ENCODE measurements at regions not wholly inside any gene's neighbourhood (a gene's known extent, or its start where the extent isn't known, plus 50 kb on each side); places are given as distances from the start of the nearest gene placed in this dataset.
"Not testable (repeated sequence)": the region's sequence is repeated elsewhere in the genome, so short reads cannot be mapped to it uniquely, and the experiment has no call there.

DNA sequence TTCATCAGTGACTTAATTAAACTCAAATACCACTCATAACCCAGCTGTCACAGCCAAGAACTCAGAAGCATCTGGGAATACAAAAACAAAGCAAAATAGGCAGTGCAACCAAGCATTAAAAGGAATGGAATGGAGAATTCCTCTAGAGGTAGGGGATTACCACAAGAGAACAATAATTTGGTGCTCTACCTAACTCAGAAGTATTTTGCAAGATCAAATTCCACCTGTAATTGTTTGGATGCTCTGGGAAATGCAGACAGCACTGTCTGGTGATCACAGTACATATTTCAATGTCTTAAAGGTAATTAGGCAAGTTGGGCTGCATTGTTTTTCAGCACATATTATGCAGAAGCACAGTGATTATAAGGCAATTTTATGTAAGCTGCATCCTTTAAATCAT lies 547.5 kb downstream of the TRAM1L1 start:
- DNase-seq: no peak

DNA sequence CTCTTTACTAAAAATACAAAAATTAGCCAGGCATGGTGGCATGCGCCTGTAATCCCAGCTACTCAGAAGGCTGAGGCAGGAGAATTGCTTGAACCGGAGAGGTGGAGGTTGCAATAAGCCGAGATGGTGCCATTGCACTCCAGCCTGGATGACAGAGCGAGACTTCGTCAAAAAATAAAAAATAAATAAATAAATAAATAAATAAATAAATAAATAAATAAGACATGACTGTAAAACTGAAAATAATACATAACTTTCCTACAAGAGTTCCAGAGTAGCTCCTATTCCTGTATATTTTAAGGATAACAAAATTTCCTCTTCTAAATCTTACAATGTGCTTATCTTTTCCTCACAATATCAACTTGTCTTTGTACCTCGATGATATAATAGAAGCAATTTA lies 549.4 kb downstream of the TRAM1L1 start:
- not testable (repeated sequence) for DNase-seq

DNA sequence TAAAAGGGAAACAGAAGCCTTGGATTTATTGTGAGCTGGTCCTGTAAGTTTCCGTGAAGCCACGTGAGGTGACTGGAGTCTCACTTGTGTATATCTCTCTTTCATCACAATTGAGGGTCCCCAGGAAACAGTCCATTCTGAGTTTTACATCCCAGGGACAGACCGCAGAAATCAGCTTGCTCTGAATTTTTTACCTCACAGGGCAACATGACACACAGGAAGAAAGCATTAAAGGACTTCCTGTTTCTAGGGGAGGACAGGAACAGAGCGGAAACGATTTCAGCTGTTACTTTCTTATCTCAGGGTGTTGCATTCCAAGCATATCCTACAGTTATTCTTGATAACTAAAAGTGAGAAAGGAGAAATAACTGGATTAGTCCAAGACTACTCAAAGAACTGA lies 553.5 kb downstream of the TRAM1L1 start:
- DNase-seq: no peak

DNA sequence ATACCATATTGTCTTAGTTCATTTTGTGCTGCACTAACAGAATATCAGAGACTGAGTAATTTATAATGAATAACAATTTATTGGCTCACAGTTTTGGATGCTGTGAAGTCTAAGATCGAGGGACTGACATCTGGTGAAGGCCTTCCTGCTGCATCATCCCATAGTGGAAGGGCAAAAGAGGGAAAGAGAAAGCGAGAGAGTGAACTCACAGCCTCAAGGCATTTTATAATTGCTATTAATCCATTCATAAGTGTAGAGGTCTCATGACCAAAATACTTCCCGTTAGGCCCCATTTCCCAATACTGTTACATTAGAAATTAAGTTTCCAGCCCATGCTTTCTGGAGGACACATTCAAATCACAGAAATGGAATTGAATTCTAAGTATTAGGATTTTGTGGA lies 554.4 kb downstream of the TRAM1L1 start:
- DNase-seq: no peak

DNA sequence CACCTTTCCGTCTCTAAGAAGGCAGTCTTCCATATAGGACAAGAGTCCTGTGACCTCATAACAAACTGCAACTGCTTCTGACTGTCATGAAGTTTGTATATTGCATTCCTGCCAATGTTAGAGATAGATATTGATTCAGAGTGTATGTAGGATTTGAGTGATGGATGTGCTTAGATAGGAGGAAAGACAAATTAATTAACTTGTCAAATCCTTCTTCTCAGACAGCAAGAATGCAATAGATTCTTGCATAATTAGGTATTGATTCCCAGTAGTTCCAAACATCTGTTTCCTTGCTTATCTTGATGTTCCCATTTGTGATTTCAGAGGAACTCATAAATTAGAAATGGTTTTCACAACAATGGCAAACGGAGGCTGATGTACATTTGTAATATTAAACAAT lies 555.3 kb downstream of the TRAM1L1 start:
- DNase-seq: no peak

DNA sequence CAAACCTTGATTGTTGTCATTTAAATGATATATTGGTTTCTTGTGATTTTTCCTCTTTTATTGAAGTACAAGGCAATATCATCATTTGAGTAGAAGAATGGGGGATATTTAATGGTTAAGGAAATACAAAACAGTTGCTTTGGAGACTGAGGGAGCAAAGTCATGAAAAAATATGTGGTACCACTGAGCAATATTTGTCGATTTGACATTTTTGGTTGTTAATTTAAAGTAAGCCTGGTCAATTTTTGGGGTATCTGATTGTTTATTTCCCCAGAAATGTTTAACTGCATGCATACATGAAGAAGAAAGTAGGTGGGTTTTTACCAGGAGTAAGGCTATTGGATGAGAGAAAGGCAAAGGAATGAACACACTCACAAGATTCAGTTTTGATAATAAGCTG lies 556.2 kb downstream of the TRAM1L1 start:
- no peak for DNase-seq

DNA sequence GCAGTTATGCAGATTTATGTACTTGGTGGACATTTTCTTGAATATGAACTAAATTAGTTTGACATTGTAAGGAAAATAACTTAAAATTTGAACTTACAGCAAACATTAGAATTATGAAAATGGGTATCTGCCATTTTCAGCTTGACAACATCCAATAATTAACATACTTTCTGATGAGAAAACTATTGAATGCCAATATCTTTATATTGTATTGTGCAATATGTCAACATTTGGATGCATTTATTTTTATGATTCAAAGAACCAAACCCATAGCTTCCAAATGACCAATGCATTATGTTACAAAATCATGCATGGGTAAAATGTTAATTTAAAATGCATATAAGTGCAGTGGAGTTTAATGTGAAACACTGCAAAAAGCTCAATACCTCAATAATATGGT lies 562.5 kb downstream of the TRAM1L1 start:
- no peak for DNase-seq

DNA sequence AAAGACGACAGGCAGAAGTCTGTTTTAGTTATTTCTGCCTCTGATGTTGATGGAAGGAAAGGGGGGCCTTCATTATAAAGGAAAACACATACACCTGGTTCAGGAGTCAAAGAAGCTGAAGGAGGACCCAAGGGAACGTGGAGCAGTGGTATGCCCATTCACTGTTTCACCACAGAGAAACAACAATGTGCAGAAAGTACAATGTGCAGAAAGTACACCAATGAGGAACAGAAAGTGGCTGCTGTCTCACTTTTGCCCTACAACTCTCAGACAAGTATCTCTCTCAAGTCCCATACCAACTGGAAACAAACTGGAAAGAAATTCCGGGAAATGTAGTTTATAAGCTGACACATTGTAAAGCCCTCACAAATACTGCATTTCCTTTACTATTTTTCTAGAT lies 564.5 kb downstream of the TRAM1L1 start:
- DNase-seq: no peak

DNA sequence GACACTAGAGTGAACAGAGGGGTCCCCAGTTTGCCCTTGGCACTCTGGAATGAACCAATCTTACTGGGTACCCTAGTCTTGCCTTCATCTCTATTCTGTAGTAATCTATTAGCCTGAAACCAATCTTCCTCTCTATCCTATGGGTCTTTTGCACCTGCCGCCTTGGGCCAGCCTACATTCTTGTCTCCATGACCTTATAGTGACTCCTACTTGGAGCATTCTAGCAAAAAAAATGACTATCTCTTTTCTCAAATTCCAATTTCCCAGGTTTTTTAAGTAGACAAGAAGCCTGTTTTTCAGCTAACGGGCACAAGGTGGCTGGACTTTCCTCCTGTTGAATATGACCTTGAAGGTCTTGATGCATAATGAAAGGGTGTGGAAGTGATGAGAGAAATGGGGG lies 568.7 kb downstream of the TRAM1L1 start:
- no peak for DNase-seq

DNA sequence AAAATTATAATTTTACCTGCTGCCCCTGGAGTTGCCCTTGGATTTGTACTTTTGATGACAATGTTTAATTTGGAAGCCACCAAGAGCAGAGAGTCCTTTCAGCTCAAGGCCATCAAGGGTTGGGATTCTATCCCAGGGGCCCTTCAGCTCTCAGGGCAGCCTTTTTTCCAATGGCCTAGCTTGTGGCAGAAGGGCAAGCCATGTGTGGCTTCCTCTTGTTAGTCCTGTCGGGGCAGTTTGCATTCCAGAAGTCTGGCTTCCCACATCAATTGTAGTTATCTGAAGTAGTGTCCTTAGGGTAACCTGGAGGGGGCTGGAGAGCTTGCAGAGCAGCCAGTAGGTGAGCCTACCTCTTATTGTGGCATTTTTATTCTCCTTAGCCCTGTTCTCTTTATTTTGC lies 569.4 kb downstream of the TRAM1L1 start:
- no peak for DNase-seq

DNA sequence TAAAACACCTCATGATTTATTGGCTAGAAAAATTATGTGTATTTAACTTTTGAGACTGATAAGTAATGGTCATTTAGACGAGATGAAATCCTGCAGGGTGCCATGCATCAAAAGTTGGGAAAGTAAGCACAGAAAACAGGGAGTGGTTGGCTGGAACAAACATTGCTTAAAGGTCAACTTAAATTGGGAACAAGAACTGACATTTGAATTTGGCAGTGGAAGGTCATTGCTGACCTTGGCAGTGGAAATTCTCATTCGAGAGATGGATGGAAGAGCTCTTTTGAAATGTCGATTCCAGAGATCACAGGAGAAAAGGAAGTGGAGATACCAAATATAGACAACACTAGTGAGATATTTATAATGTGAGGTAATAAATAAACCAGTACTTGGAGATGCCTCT lies 572.8 kb downstream of the TRAM1L1 start:
- DNase-seq: no peak

DNA sequence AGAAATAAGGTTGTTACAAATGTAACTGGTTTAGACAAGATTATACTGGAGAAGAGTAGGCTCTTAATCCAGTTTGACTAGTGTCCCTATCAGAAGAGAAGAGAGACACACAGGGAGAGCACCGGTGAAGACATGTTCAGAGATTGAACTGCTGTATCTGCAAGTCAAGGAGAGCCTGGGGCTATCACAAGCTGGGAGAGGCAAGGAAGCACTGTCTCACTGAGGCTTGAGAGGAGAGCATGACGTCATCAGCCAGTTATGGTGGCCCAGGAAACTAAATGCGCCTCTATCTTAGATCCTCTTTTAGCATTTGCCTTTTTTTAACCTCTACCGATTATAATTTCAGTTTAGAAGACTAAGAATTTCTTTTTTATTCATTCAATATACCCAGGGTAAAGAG lies 583.4 kb downstream of the TRAM1L1 start:
- DNase-seq: no peak

DNA sequence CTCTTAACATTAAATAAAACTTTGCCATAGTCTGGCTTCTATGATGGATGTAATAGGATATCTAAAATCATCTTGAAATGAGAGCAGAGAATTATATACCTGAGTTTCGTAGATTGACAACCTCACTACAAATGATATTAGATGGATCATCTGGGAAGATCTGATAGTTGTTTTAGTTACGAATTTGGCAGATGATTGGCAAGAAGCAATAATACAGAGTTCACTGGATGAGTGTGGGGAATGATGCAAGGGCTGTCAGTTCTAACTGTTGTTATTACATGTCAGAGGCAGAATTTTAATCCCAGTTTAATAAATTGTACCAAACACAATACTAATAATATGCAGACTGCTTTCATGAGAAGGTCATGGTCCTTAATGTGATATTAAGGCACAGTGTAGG lies 585.2 kb downstream of the TRAM1L1 start:
- DNase-seq: no peak

DNA sequence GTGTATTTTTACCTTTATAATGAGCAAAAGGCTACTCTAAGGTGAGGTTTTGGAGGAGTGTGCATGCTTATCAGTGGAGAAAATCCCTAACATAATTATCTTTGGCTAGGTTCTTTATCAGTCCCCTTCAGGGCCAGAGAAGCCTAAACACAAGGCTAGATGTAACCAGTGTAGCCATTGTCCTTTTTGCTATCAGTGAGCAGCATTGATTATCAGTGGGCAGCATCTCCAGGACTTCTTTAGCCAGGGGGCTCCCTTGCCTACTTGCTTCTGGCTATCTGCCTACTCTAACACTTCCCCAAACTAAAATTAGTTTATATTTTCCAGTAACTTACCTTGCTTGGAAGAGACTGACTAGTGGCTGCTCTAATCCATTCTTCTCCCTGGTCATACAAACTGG lies 595.6 kb downstream of the TRAM1L1 start:
- no peak for DNase-seq

DNA sequence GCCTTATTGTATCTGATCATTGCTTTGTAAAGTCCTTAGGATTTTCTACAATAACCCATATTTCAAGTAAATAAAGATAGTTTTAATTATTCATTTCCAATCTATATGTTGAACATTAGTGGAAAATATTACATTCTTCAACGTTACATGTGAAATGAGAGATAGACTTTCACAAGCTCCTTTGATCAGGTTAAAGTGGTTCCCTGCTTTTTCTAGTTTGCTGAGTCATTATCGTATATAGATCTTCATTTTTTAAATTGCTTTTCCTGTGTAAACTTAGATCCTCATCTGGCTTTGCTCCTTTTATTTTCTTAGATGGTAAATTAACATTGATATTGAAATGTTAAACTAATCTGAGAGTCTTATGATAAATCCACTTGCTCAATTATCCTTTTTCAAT lies 599.0 kb downstream of the TRAM1L1 start:
- DNase-seq: no peak

DNA sequence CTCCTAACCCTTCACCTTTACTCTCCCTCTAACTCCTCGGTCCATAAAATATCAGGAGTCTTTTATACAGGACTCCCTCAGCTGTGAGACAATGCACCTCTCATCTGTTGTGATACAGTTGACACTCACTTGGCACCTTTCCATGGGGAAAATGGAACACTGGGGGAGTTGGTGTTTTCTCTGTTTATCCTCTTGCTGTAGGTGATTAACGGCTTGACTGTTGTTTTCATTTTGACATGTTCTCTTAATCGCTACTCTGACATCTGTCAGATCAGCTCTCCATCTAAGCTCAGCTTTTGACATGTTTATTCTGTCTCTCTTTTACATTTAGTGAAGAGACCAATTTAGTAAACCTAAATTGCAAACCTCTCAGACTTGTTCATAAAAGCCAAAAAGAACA lies 604.8 kb downstream of the TRAM1L1 start:
- DNase-seq: no peak

DNA sequence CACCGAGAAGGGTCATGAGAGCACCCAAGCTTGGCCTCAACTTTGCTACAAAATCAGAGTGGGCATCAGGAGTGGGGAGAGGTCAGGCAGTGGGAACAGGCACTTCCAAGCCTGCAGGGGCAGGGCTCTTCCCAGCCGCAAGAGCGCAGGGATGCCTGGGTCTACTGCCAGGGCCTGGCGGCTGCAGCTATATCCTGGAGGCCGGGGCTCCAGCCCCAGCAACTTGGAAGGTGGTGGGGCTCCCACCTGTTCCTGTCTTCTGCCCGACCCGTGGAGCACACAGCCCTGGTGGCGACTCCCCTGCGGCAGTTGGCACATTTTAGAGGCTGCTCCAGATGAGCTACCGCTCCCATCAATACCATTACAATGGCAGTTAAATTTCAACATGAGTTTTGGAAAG lies 607.0 kb downstream of the TRAM1L1 start:
- DNase-seq: no peak

DNA sequence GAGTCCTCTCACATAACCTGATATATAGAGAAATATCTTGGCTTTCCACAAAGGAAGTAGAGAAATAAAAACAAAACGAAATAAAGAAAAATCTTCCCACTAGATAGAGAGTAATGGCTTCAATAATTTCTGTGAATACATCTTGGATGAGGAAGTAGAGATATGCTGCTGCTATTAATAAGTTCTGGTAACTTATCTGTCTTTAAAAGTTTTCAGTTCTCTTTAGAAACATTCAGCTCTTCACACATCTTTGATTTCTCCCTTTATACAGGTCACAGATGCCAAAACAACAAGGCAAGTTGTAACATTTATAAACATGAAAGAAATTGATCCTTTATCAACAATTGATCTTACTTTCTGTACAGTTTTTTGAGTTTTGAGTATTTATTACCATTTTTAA lies 615.8 kb downstream of the TRAM1L1 start:
- no peak for DNase-seq

DNA sequence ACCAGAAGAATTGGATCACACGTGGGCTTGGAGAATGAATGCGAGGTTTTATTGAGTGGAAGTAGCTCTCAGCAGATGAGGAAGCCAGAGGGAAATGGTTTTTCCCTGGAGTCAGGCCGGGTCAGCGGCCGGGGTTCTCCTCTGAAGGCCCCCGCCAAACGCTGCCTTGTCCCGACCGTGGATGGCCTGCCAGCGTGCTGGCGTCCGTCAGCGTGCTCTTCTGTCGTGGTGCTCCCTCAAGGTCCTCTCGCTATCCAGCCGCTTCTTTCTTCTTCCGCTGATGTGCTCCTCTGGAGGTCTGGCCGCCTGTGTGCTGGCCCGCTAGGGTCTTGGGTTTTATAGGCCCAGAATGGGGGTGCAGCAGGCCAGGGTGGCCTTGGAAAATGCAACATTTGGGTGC lies 632.2 kb downstream of the TRAM1L1 start:
- no peak for DNase-seq

DNA sequence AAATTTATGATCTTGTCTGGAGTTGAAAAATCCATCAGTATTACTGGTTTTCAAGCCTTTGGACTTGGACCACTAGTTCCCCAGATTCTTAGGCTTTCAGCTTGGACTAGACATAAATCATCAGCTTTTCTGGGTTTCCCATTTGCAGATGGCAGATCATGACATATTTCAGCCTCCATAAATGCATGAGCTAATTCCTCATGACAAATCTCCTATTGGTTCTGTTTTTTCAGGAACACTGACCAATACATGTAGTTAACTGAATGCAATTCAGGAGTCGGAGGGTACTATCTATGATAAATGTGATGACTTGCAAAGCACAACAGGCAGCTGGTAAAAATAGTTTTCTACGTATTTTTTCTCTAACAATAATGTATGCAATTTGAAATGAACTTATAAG lies 635.6 kb downstream of the TRAM1L1 start:
- no peak for DNase-seq

DNA sequence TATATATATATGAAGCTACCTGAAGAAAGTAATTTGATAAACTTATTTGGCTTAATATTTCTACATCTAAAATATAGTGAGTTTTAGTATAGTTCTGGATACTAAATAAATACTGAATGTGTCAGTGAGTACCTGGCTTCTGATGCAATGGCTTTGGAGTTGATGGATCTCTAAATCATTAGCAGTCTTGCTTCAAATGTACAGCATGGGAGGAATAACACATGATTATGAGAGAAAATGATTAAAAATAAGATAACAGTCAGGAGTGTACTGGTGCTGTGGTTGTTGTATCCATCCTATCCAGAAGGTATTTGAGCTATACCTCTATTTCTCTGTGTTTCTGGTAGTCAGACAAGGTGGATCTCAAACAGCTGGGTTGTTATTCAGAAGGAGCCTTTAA lies 641.3 kb downstream of the TRAM1L1 start:
- no peak for DNase-seq

DNA sequence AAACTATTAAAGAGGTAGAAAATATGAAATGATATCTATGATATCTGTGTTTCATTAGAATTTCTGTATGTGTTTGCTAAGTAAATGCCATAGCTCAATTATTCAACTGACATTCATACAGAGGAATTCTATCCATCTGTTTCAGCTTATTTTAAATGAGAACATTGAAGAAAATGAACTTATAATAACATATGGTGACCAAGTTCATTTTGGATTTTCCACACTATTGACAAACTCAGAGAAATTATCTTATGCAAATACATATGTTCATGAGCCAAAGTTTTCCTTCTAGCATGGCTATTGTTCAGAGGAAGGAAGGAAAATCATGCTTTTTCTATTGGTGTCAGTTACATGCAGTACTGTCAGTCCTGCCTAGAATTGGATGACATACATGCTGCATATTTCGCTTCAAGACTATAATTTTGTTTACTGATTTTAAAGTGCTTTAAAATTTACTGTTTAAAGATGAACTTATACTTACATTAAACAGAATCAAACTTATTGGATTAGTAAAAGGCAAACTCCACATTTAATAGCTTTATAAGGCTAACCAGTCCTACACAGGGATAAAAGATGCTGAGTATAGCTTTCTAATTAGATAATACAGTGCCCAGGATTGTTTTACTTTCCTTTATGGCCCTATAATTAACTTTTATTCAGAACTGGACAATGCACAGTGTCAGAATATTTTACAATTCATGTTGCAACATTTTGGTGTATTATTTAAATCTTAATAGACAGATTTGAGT lies 646.2 kb downstream of the TRAM1L1 start:
- no peak for DNase-seq

DNA sequence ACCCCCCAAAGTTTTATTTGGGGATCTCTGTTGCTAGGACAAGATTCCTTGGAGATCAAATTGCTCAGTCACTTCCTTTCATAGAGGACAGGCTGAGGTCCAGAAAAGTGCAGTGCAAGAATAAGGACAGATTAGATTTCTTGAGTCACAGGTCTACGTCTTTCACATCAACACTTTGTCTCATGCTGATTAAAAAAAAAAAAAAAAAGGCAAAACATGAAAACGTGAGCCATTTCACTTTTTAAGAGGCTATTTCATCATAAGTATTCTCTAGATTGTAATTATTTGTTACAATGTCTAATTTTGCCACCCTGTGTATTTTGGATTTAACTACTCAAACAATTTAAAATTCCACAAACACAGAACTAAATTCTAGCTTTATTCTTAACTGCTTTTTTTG lies 647.0 kb downstream of the TRAM1L1 start:
- no peak for DNase-seq

DNA sequence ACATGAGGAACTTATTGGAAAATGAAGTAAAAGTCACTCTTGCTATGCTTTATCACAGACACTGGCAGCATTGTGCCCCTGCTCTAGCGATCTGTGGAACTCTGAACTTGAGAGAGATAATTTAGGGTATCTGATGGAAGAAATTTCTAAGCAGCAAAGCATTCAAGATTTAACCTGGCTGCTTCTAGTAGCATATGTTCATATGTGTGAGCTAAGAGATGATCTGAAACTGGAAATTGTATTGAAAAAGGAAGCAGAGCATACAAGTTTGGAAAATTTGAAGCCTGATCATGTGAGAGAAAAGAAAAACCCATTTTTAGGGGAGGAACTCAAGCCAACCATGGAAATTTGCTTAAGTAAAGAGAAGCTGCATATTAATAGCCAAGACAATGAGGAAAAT lies 657.7 kb downstream of the TRAM1L1 start:
- DNase-seq: no peak

DNA sequence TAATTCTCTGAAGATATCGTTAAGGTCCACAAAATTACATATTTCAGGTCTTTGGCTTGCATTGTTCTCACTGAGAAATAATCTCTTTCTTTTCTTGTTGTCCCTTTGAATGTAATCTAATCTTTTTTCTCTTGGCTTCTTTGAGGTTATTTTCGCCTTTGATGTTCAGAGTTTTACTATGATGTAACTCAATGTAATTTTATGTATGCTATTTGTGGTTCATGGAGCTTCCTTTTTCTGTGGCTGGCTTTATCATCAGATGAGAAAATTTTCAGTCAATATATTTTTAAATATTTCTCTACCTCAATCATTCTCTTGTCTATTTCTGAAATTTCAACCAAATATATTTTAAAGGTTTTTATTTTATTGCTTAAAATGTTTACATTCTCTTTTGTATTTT lies 672.2 kb downstream of the TRAM1L1 start:
- no peak for DNase-seq

DNA sequence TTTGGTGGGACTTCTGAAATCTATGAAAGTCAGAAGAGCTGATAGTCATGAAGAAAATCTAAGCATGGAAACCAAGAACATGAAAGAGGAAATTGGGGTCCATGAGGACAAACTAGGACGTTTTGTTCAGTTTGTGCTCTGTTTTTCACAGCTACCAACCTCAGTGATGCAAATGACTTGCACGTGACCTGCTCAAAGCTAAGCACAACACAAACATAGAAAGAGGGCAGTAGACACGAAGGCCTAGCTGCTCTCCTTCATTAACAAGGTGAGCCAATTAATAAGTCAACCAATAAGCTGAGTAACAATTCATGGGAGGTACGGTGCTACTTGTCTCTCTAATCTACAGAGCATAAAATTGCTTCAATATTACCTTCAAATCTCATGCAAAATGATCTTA lies 684.1 kb downstream of the TRAM1L1 start:
- no peak for DNase-seq
